HL-60 (cell line): ENCODE measurements at regions not wholly inside any gene's neighbourhood (a gene's known extent, or its start where the extent isn't known, plus 50 kb on each side); places are given as distances from the start of the nearest gene placed in this dataset.

Experiments
- GABPA ChIP-seq: IDR thresholded peaks from 2 replicates; pipeline ENCODE4 v1.6.1; 2012; ENCODE audit warnings: low read depth
- POLR2AphosphoS5 ChIP-seq: IDR thresholded peaks from 2 replicates; pipeline ENCODE4 v1.6.1; 2012; ENCODE audit warnings: low read depth
- TF ChIP-seq, protein P1 (sequence below): IDR thresholded peaks from one replicate; pipeline ENCODE4 v1.5.1; 2011; ENCODE audit warnings: low read length, control low read depth, inconsistent platforms; ENCODE audit not compliant: insufficient read depth
- TF ChIP-seq, protein P2 (sequence below): IDR thresholded peaks from 2 replicates; pipeline ENCODE4 v1.6.1; 2012; ENCODE audit warnings: low read depth; ENCODE audit not compliant: insufficient replicate concordance

DNA sequence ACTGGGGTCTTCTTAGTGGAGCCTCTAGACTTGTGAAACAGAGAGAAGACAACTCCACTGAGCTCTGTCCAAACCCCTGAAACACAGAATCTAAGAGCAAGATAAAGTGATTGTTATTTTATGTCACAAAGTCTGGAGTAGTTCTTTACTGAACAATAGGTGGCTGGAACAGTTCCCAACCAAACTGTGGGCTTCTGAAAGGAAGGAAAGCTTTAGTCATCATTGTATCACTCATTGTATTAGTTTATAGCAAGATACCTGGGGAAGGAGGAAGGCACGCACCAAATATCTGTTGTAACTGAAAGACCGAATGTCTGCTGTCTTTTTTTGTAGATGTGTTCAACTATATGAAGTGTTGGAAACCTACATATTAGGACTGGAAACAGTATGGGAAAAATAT is 284.9 kb upstream of the TBX18 start:
- TF ChIP-seq, protein P1, sequence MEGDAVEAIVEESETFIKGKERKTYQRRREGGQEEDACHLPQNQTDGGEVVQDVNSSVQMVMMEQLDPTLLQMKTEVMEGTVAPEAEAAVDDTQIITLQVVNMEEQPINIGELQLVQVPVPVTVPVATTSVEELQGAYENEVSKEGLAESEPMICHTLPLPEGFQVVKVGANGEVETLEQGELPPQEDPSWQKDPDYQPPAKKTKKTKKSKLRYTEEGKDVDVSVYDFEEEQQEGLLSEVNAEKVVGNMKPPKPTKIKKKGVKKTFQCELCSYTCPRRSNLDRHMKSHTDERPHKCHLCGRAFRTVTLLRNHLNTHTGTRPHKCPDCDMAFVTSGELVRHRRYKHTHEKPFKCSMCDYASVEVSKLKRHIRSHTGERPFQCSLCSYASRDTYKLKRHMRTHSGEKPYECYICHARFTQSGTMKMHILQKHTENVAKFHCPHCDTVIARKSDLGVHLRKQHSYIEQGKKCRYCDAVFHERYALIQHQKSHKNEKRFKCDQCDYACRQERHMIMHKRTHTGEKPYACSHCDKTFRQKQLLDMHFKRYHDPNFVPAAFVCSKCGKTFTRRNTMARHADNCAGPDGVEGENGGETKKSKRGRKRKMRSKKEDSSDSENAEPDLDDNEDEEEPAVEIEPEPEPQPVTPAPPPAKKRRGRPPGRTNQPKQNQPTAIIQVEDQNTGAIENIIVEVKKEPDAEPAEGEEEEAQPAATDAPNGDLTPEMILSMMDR, result no peak
- TF ChIP-seq POLR2AphosphoS5 (no peak), GABPA (no peak)
- TF ChIP-seq, protein P2, sequence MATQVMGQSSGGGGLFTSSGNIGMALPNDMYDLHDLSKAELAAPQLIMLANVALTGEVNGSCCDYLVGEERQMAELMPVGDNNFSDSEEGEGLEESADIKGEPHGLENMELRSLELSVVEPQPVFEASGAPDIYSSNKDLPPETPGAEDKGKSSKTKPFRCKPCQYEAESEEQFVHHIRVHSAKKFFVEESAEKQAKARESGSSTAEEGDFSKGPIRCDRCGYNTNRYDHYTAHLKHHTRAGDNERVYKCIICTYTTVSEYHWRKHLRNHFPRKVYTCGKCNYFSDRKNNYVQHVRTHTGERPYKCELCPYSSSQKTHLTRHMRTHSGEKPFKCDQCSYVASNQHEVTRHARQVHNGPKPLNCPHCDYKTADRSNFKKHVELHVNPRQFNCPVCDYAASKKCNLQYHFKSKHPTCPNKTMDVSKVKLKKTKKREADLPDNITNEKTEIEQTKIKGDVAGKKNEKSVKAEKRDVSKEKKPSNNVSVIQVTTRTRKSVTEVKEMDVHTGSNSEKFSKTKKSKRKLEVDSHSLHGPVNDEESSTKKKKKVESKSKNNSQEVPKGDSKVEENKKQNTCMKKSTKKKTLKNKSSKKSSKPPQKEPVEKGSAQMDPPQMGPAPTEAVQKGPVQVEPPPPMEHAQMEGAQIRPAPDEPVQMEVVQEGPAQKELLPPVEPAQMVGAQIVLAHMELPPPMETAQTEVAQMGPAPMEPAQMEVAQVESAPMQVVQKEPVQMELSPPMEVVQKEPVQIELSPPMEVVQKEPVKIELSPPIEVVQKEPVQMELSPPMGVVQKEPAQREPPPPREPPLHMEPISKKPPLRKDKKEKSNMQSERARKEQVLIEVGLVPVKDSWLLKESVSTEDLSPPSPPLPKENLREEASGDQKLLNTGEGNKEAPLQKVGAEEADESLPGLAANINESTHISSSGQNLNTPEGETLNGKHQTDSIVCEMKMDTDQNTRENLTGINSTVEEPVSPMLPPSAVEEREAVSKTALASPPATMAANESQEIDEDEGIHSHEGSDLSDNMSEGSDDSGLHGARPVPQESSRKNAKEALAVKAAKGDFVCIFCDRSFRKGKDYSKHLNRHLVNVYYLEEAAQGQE, result no peak
